Colonic mucosa (tissue), 4 donors: ENCODE measurements at regions not wholly inside any gene's neighbourhood (a gene's known extent, or its start where the extent isn't known, plus 50 kb on each side); places are given as distances from the start of the nearest gene placed in this dataset.

Source experiments
- DNase-seq: peaks from one replicate; pipeline ENCODE4 v3.0.0-alpha.2; 2020
- H3K27ac ChIP-seq: fragments of 200-600 bp; one replicate; pipeline ENCODE4 v1.8.0; 2021
- H3K27me3 ChIP-seq: fragments of 200-600 bp; one replicate; pipeline ENCODE4 v1.8.0; 2021
- H3K36me3 ChIP-seq: fragments of 200-600 bp; one replicate; pipeline ENCODE4 v1.8.0; 2021
- H3K4me1 ChIP-seq: fragments of 200-600 bp; one replicate; pipeline ENCODE4 v1.8.0; 2021; ENCODE audit warnings: mild to moderate bottlenecking
- H3K4me3 ChIP-seq: fragments of 200-600 bp; one replicate; pipeline ENCODE4 v1.8.0; 2021
- H3K9ac ChIP-seq, 2 donors: one replicate each; pipeline ENCODE4 v1.7.0; 2013; ENCODE audit warnings: control low read depth in 2 of 2, low read depth in 2 of 2, low read length in 2 of 2
- H3K9me3 ChIP-seq: fragments of 200-600 bp; one replicate; pipeline ENCODE4 v1.8.0; 2021
- intact Hi-C: fragments of 100-400 bp; cut with DNase I; formaldehyde crosslinking; loops from one replicate; pipeline ENCODE4 v1.14.1; 2022
- TF ChIP-seq, protein P1 (sequence below): fragments of 200-600 bp; IDR thresholded peaks from one replicate; pipeline ENCODE4 v1.8.0; 2022; ENCODE audit warnings: antibody characterized with exemption, mild to moderate bottlenecking
- donor health status: healthy.
- donor health status: DM: no; HTN: no; CAD: no.
- donor health status: DM: no; HTN: no; CAD: no.

DNA sequence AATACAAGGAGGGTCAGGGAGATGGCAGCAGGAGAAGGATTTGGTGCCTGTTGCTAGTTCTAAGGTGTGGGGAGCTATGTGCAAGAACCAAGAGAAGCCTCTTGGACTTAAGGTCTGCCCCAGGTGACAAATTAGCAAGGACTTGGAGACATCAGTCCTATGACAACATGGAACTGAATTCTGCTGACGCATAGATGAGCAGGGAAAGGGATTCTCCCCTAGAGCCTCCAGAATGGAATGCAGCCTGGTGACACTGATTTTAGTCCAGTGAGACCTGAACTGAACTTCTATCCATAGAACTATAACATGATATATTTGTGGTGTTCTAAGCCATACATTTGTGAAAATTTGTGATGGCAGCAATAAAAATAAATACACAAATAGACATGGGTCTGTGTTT is 215.6 kb downstream of the ESM1 start:
- H3K9ac ChIP-seq = no peak overlapping the region
- H3K36me3 ChIP-seq = no peaks in the 10 kb centered on the region
- H3K9me3 ChIP-seq = no peaks in the 10 kb centered on the region
- DNase-seq = no peak
- intact Hi-C loops = no loop called here
- no peak overlapping the region for H3K4me3 ChIP-seq
- H3K27me3 ChIP-seq = no peaks in the 10 kb centered on the region
- H3K4me1 ChIP-seq = no peaks in the 10 kb centered on the region
- no peak overlapping the region for H3K27ac ChIP-seq
- TF ChIP-seq, protein P1, sequence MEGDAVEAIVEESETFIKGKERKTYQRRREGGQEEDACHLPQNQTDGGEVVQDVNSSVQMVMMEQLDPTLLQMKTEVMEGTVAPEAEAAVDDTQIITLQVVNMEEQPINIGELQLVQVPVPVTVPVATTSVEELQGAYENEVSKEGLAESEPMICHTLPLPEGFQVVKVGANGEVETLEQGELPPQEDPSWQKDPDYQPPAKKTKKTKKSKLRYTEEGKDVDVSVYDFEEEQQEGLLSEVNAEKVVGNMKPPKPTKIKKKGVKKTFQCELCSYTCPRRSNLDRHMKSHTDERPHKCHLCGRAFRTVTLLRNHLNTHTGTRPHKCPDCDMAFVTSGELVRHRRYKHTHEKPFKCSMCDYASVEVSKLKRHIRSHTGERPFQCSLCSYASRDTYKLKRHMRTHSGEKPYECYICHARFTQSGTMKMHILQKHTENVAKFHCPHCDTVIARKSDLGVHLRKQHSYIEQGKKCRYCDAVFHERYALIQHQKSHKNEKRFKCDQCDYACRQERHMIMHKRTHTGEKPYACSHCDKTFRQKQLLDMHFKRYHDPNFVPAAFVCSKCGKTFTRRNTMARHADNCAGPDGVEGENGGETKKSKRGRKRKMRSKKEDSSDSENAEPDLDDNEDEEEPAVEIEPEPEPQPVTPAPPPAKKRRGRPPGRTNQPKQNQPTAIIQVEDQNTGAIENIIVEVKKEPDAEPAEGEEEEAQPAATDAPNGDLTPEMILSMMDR = no peak

GRCh38 chr5:54769072-54769471 is 216.3 kb downstream of the ESM1 start:
- Histone ChIP-seq H3K9ac (no peak overlapping the region), H3K4me3 (no peak overlapping the region), H3K27me3 (no peaks in the 10 kb centered on the region), H3K4me1 (no peaks in the 10 kb centered on the region), H3K27ac (no peak overlapping the region), H3K36me3 (no peaks in the 10 kb centered on the region), H3K9me3 (no peaks in the 10 kb centered on the region)
- TF ChIP-seq, protein P1 = no peak
- intact Hi-C loops = no loop called here
- DNase-seq = no peak

DNA sequence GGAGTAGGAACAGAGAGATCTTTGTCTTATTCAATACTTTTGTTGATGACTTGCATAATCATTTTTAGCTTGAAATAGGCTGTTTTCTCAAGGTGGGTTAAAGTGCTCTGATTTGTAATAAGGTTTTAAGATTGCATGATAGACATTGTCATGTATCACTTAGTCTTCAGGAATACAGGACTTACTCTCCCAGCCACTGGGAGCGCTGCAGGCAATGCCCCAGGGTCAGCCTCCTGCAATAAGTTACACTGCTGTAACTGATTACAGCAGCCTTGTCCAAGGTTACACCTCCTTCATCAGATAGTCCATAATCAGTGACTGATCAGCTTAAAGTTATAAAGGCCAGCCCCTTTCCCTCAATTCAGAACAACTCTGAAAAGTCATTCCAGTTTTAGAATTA is 218.6 kb downstream of the ESM1 start:
- Histone ChIP-seq H3K4me1 (no peaks in the 10 kb centered on the region), H3K27ac (no peak overlapping the region), H3K9me3 (no peaks in the 10 kb centered on the region), H3K27me3 (no peaks in the 10 kb centered on the region), H3K36me3 (no peaks in the 10 kb centered on the region), H3K4me3 (no peak overlapping the region), H3K9ac (no peak overlapping the region)
- intact Hi-C loops = no loop called here
- TF ChIP-seq, protein P1 = no peak
- DNase-seq = no peak

GRCh38 chr5:54765165-54766028 is 220.0 kb downstream of the ESM1 start:
- H3K27ac ChIP-seq = no peak overlapping the region
- H3K9me3 ChIP-seq = no peaks in the 10 kb centered on the region
- DNase-seq = no peak
- no peak overlapping the region for H3K4me3 ChIP-seq
- no peaks in the 10 kb centered on the region for H3K4me1 ChIP-seq
- H3K27me3 ChIP-seq = no peaks in the 10 kb centered on the region
- no peaks in the 10 kb centered on the region for H3K36me3 ChIP-seq
- H3K9ac ChIP-seq = no peak overlapping the region
- TF ChIP-seq, protein P1 = no peak
- intact Hi-C loops = no loop called here

- TF ChIP-seq, protein P1 = no peak
Measured at GRCh38 chr5:54764102-54765090, 221.0 kb downstream of the ESM1 start.

More at GRCh38 chr5:54764102-54765090, 221.0 kb downstream of the ESM1 start:
- DNase-seq = no peak
- intact Hi-C loops = no loop called here
- Histone ChIP-seq H3K4me1 (no peaks in the 10 kb centered on the region), H3K27ac (no peak overlapping the region), H3K9ac (no peak overlapping the region), H3K4me3 (no peak overlapping the region), H3K36me3 (no peaks in the 10 kb centered on the region), H3K9me3 (no peaks in the 10 kb centered on the region), H3K27me3 (no peaks in the 10 kb centered on the region)
